PFSK-1 (cell line): ENCODE measurements at regions not wholly inside any gene's neighbourhood (a gene's known extent, or its start where the extent isn't known, plus 50 kb on each side); places are given as distances from the start of the nearest gene placed in this dataset.

Experiments
- FOXP2 ChIP-seq: optimal IDR thresholded peaks from 2 replicates; pipeline ENCODE3; 2011; ENCODE audit warnings: borderline replicate concordance, control low read depth, inconsistent platforms; ENCODE audit not compliant: insufficient read depth; ENCODE audit errors: extremely low read length, extremely low read depth
- POLR2AphosphoS5 ChIP-seq: IDR thresholded peaks from 2 replicates; pipeline ENCODE4 v1.6.1; 2012; ENCODE audit warnings: low read depth, mild to moderate bottlenecking, control low read depth, low read length, moderate library complexity
- SIN3A ChIP-seq: IDR thresholded peaks from 2 replicates; pipeline ENCODE4 v1.6.1; 2012; ENCODE audit warnings: mild to moderate bottlenecking, low read length, moderate library complexity, borderline replicate concordance; ENCODE audit not compliant: insufficient read depth
- TAF1 ChIP-seq: IDR thresholded peaks from 2 replicates; pipeline ENCODE4 v1.6.1; 2012; ENCODE audit warnings: low read length, control low read depth, borderline replicate concordance; ENCODE audit not compliant: insufficient read depth
- TF ChIP-seq, protein P1 (sequence below), 2 experiments: IDR thresholded peaks; 2 replicates each; pipeline versions ENCODE4 v1.6.1 to v1.8.0; 2011 to 2012; ENCODE audit warnings: low read depth in 2 of 2, low read length in 2 of 2, control low read depth in 1 of 2, inconsistent platforms in 1 of 2, mild to moderate bottlenecking in 1 of 2, moderate library complexity in 1 of 2; ENCODE audit not compliant: insufficient read depth in 1 of 2

DNA sequence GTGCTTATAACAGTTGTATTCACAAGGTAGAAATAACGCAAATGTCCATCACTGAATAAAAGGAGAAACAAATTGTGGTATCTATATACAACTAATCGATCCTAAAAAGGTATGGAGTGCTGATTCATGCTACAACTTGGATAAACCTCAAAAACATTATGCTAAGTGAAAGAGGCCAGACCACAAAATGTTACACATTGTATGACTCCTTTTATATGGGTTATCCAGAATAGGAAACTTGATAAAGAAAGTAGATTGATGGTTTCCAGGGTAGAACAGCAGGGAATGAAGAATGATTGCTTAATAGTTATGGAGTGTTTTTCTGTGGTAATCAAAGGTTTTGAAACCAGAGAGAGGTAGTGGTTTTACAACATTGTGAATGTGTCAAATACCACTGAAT is 432.2 kb upstream of the TRIB2 start:
- TF ChIP-seq SIN3A (no peak), FOXP2 (no peak), POLR2AphosphoS5 (no peak), TAF1 (no peak)
- TF ChIP-seq, protein P1, sequence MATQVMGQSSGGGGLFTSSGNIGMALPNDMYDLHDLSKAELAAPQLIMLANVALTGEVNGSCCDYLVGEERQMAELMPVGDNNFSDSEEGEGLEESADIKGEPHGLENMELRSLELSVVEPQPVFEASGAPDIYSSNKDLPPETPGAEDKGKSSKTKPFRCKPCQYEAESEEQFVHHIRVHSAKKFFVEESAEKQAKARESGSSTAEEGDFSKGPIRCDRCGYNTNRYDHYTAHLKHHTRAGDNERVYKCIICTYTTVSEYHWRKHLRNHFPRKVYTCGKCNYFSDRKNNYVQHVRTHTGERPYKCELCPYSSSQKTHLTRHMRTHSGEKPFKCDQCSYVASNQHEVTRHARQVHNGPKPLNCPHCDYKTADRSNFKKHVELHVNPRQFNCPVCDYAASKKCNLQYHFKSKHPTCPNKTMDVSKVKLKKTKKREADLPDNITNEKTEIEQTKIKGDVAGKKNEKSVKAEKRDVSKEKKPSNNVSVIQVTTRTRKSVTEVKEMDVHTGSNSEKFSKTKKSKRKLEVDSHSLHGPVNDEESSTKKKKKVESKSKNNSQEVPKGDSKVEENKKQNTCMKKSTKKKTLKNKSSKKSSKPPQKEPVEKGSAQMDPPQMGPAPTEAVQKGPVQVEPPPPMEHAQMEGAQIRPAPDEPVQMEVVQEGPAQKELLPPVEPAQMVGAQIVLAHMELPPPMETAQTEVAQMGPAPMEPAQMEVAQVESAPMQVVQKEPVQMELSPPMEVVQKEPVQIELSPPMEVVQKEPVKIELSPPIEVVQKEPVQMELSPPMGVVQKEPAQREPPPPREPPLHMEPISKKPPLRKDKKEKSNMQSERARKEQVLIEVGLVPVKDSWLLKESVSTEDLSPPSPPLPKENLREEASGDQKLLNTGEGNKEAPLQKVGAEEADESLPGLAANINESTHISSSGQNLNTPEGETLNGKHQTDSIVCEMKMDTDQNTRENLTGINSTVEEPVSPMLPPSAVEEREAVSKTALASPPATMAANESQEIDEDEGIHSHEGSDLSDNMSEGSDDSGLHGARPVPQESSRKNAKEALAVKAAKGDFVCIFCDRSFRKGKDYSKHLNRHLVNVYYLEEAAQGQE (IDR thresholded peaks at IDR 0.05; ENCODE audit: insufficient read depth in 1 of 2, low read depth in 2 of 2, low read length in 2 of 2): no peak

DNA sequence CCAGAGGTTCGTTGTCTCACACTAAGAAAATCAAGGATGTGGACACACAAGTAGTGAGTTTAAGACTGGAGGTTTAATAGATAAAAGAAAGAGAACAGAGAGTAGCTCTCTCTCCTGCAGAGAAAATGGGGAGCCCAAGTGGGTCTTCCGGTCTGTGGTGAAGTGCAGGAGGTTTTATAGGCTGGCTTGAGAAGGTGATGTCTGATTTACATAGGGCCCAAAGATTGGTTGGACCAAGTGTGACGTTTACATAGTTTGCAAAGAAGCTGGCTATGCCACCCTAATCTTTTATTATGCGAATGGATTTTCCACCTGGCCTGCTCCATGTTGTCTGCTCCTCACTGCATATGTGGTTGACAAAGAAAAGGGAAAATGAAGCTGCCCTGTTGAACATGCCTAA is 430.4 kb upstream of the TRIB2 start:
- TF ChIP-seq, protein P1 (IDR thresholded peaks at IDR 0.05; ENCODE audit: insufficient read depth in 1 of 2, low read depth in 2 of 2, low read length in 2 of 2): no peak
- no peak for TF ChIP-seq FOXP2
- TF ChIP-seq SIN3A: no peak
- no peak for TF ChIP-seq POLR2AphosphoS5
- no peak for TF ChIP-seq TAF1

DNA sequence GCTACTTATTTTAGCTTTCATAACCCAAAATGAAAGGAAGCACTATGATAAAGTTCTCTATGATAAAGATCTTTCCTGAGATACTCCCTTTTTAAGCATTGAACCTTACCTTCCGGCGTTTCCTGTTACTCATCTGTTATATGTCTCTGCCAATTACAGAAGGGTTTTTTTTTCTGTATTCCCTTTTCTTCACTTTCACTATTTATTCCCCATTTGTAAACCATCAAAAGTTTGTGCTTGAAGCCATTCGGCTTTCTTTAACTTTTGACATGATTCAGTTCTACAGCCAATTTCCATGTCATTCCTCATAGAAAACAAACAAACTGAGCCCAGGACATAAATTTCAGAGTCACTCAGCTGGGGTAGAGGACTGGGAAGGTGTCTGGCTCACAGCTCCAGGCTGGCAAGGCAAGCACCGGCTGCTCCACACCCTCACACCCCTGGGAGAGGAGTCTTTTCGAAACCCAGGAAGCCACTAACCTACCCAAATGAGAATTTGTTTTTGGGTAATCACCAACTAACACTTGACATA is 429.4 kb upstream of the TRIB2 start:
- TF ChIP-seq POLR2AphosphoS5: no peak
- TF ChIP-seq FOXP2: peak; percentile 18
- TF ChIP-seq TAF1: peak; percentile 41; the same call in 1 of the 2 replicates
- TF ChIP-seq, protein P1 (IDR thresholded peaks at IDR 0.05; ENCODE audit: insufficient read depth in 1 of 2, low read depth in 2 of 2, low read length in 2 of 2): no peak
- 0 out of 2 replicates have a peak, but pooled peaks have one; percentile 49 for TF ChIP-seq SIN3A

DNA sequence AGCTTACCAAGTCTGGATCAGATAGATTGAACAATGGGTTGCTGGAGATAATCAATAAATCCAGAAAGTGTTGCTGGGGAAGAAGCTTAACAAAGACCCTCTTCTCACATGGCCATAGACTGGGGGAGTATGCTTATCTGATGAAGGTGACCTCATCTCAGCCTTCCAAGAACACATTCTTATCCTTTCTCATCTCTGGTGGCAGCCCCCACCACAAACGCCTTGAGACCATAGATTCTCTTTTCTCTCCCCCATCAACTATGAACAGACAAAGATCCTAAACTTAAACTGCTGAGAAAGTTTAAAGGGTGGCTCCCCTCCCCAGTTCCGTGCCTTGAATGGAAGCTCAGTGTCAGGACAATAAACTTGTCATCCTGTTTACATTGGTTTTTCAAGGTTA is 428.7 kb upstream of the TRIB2 start:
- TF ChIP-seq, protein P1 (IDR thresholded peaks at IDR 0.05; ENCODE audit: insufficient read depth in 1 of 2, low read depth in 2 of 2, low read length in 2 of 2): no peak
- no peak for TF ChIP-seq FOXP2
- TF ChIP-seq POLR2AphosphoS5: no peak
- no peak for TF ChIP-seq TAF1
- TF ChIP-seq SIN3A: no peak
